Smooth muscle cell (in vitro differentiated cells): ENCODE measurements at regions not wholly inside any gene's neighbourhood (a gene's known extent, or its start where the extent isn't known, plus 50 kb on each side); places are given as distances from the start of the nearest gene placed in this dataset.

Experiments used
- DNase-seq: peaks from one replicate; lab custom pipeline; 2025; ENCODE audit not compliant: unreplicated experiment; lab: John Stamatoyannopoulos, UW
- H2AFZ ChIP-seq: fragments of 200-600 bp; sonication (generic); 2 replicates; pipeline ENCODE4 v1.6.0; 2016; ENCODE audit warnings: antibody characterized with exemption, low read depth, mild to moderate bottlenecking
- H3F3A ChIP-seq: fragments of 200-600 bp; sonication (generic); 2 replicates; pipeline ENCODE4 v1.6.0; 2017; ENCODE audit warnings: antibody characterized with exemption, low read depth
- H3K27ac ChIP-seq: fragments of 200-600 bp; sonication (generic); 2 replicates; pipeline ENCODE4 v1.5.1; 2016; ENCODE audit warnings: low read depth, mild to moderate bottlenecking
- H3K27me3 ChIP-seq: fragments of 200-600 bp; sonication (generic); 2 replicates; pipeline ENCODE4 v1.6.1; 2016; ENCODE audit warnings: low read depth, mild to moderate bottlenecking
- H3K36me3 ChIP-seq: fragments of 200-600 bp; sonication (generic); 2 replicates; pipeline ENCODE4 v1.5.1; 2016; ENCODE audit warnings: low read depth
- H3K4me1 ChIP-seq: fragments of 200-600 bp; sonication (generic); 2 replicates; pipeline ENCODE4 v1.5.1; 2016; ENCODE audit warnings: low read depth
- H3K4me2 ChIP-seq: fragments of 200-600 bp; sonication (generic); 2 replicates; pipeline ENCODE4 v1.6.0; 2016; ENCODE audit warnings: mild to moderate bottlenecking
- H3K4me3 ChIP-seq: fragments of 200-600 bp; sonication (generic); 2 replicates; pipeline ENCODE4 v1.5.1; 2016; ENCODE audit warnings: mild to moderate bottlenecking
- H3K79me2 ChIP-seq: fragments of 200-600 bp; sonication (generic); 2 replicates; pipeline ENCODE4 v1.6.0; 2016; ENCODE audit warnings: low read depth, mild to moderate bottlenecking
- H3K9ac ChIP-seq: fragments of 200-600 bp; sonication (generic); 2 replicates; pipeline ENCODE4 v1.6.0; 2016; ENCODE audit warnings: low read depth
- H3K9me3 ChIP-seq: fragments of 200-600 bp; sonication (generic); replicated peaks from 2 replicates; pipeline ENCODE4 v1.5.1; 2016; ENCODE audit warnings: low read depth
- H4K20me1 ChIP-seq: fragments of 200-600 bp; sonication (generic); 2 replicates; pipeline ENCODE4 v1.6.0; 2016; ENCODE audit warnings: low read depth
- WGBS: methylation state at CpG from one replicate; pipeline ENCODE4 v1.1.7; 2016; ENCODE audit warnings: low lambda C conversion rate; 5-methylcytosine and 5-hydroxymethylcytosine counted together
- TF ChIP-seq, protein P1 (sequence below): fragments of 200-600 bp; sonication (generic); IDR thresholded peaks from 2 replicates; pipeline ENCODE4 v1.5.1; 2017; ENCODE audit warnings: borderline replicate concordance, mild to moderate bottlenecking, antibody characterized with exemption; ENCODE audit not compliant: insufficient read depth, poor library complexity, severe bottlenecking

DNA sequence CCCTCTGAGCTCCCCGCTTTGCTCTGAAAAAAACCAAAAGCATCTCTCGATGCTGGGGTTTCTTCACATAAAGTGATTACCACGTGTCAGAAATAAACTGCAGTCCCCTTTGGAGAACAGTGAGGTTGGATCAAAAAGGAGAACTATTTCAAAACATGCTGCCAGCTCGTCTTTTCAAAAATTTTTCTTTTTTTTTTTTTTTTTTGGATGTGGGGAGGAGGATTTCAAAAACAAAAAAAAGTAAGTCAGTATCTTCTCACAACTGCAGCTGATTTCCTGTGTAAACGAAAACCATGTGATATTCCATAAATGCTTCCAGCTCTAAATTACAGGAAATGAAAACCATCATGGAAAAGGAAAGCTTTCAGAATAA is 155.0 kb upstream of the LYZL2 start:
- H3F3A ChIP-seq = peaks cover 5% of the 10 kb centered on the region
- peak overlapping the region; percentile 16 for H3K27ac ChIP-seq
- WGBS = 1% methylated on average over 5 of the region's 5 CpGs
- H3K4me1 ChIP-seq = peaks cover 5% of the 10 kb centered on the region
- no peak for DNase-seq
- H3K4me2 ChIP-seq = peak overlapping the region; percentile 97
- H3K9me3 ChIP-seq = no peaks in the 10 kb centered on the region
- no peaks in the 10 kb centered on the region for H3K79me2 ChIP-seq
- peak overlapping the region; percentile 97 for H2AFZ ChIP-seq
- TF ChIP-seq, protein P1, sequence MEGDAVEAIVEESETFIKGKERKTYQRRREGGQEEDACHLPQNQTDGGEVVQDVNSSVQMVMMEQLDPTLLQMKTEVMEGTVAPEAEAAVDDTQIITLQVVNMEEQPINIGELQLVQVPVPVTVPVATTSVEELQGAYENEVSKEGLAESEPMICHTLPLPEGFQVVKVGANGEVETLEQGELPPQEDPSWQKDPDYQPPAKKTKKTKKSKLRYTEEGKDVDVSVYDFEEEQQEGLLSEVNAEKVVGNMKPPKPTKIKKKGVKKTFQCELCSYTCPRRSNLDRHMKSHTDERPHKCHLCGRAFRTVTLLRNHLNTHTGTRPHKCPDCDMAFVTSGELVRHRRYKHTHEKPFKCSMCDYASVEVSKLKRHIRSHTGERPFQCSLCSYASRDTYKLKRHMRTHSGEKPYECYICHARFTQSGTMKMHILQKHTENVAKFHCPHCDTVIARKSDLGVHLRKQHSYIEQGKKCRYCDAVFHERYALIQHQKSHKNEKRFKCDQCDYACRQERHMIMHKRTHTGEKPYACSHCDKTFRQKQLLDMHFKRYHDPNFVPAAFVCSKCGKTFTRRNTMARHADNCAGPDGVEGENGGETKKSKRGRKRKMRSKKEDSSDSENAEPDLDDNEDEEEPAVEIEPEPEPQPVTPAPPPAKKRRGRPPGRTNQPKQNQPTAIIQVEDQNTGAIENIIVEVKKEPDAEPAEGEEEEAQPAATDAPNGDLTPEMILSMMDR = no peak
- no peaks in the 10 kb centered on the region for H3K36me3 ChIP-seq
- H4K20me1 ChIP-seq = no peaks in the 10 kb centered on the region
- peak overlapping the region; percentile 83 for H3K4me3 ChIP-seq
- peak overlapping the region; percentile 45 for H3K9ac ChIP-seq
- H3K27me3 ChIP-seq = no peaks in the 10 kb centered on the region

DNA sequence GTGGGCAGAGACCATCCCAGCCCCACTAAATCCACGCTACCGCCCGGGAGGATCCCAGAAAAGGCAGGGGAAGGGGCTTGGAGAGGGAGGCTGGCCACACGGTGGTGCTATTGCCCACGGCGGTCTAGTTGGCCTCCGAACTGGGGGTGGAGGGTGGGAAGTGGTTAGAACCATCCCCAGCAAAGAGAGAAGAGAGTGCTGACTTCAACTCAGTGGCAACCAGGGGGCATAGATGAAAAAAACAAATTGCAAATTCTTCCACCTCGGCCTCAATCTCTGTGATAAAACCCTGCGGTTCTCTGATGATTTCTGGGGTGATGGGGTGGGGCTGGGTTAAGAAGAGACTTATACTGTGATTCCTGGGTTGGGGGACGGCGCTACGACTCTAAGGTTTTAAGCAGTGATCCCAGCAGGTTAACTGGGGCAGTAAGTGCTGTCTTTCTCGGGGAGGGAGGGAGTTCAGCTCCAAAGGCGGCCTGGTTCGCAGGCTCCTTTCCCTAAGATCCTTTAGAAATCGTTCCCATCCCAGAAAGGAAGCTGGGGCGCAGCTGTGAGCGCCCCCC is 154.5 kb upstream of the LYZL2 start:
- Histone ChIP-seq H3K9ac (peak overlapping the region; percentile 45), H3K4me3 (peak overlapping the region; percentile 83), H3K9me3 (no peaks in the 10 kb centered on the region), H3K27ac (peak overlapping the region; percentile 42), H3K4me2 (peak overlapping the region; percentile 97), H3F3A (peaks cover 5% of the 10 kb centered on the region), H3K27me3 (no peaks in the 10 kb centered on the region), H4K20me1 (no peaks in the 10 kb centered on the region), H3K79me2 (no peaks in the 10 kb centered on the region), H3K4me1 (peaks cover 5% of the 10 kb centered on the region), H2AFZ (peak overlapping the region; percentile 97), H3K36me3 (no peaks in the 10 kb centered on the region)
- 3% methylated on average over 18 of the region's 18 CpGs for WGBS
- DNase-seq = peak; percentile 60
- TF ChIP-seq, protein P1 = peak; percentile 90

DNA sequence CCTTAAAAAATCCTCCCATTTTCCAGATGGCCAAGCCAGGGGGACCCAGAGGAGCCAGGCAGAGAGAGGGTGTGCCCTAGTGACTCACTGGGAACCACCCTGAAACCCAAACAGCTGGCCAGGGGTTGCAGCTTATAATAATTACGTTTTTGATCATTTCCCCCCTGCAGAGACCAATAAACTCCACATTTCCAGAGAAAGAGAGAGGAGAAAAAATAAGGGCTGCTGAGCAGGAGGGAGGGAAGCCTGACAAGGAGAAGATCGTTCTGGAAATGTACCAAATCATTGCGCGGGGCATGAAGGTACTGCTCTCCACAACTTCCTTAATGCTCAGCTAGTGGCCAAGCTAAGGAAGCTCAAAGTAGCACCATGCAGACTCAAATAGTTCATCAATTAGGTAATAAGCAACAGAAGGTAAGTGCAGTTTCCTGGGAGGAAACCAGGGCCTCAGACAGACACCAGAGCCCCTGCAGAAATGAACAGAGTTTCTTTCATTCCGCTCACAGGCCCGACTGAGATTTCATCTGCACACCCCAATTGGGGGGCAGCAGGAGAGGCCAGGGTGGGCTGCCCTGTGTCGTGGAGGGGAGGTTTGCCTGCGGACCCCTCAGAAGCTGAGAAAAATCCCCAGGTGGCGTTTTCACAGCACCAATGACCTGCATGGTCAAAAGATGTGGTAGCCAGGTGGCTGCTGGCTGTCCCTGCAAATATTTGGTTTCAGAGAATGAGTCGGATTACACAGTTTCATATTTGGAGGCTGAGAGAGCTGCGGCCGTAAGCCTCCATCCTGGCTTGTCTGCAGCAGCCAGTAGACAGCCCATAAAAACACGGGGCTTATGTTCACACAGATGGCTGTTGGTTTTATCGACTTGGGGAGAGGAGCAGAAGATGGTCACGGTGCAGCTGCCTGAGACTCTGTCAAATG is 153.2 kb upstream of the LYZL2 start:
- H3K9ac ChIP-seq = no peak overlapping the region
- peak overlapping the region; percentile 97 for H3K4me2 ChIP-seq
- H4K20me1 ChIP-seq = no peaks in the 10 kb centered on the region
- H2AFZ ChIP-seq = no peak overlapping the region
- H3K4me3 ChIP-seq = no peak overlapping the region
- H3K36me3 ChIP-seq = no peaks in the 10 kb centered on the region
- H3F3A ChIP-seq = peaks cover 5% of the 10 kb centered on the region
- H3K4me1 ChIP-seq = peaks cover 5% of the 10 kb centered on the region
- TF ChIP-seq, protein P1 = no peak
- no peaks in the 10 kb centered on the region for H3K27me3 ChIP-seq
- no peaks in the 10 kb centered on the region for H3K9me3 ChIP-seq
- 55% methylated on average over 15 of the region's 15 CpGs for WGBS
- peak overlapping the region; percentile 6 for H3K27ac ChIP-seq
- DNase-seq = no peak
- no peaks in the 10 kb centered on the region for H3K79me2 ChIP-seq
